ENCODE measurements at regions not wholly inside any gene's neighbourhood (a gene's known extent, or its start where the extent isn't known, plus 50 kb on each side); places are given as distances from the start of the nearest gene placed in this dataset.
A peak's percentile ranks its signal among the peaks of the same experiment; 100 is the strongest.

DNA sequence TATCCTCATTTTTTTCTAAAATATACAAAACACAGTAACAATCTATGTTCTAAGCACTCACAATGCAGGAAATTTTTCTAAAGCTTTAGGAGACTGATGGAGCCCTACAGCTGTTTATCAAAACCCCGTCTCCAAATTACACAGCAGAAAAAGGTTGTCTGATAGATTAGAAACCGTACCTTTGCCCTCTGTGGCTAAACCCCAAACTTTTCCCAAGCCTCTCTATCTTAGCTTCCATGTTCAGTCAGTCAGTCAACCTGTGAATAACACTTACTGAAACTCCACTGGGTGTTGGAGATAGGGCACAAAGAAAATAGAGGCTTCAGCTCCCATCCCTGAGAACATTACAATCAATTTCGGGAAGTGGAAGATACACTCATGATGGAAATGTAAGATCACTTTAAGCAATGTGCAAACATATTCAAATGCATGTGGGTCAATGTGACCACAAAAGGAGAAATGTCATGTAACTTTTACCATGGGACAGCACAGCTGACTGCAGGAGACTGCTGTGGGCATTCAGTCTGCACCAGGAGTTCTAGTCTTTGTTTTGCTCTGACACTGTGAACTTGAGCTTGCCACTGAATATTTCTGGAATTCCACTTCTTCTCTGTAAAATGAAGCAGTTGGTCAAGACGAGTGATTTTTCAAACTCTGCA is 279.5 kb upstream of the PIK3R1 start (continued):
- TF ChIP-seq, protein P1, sequence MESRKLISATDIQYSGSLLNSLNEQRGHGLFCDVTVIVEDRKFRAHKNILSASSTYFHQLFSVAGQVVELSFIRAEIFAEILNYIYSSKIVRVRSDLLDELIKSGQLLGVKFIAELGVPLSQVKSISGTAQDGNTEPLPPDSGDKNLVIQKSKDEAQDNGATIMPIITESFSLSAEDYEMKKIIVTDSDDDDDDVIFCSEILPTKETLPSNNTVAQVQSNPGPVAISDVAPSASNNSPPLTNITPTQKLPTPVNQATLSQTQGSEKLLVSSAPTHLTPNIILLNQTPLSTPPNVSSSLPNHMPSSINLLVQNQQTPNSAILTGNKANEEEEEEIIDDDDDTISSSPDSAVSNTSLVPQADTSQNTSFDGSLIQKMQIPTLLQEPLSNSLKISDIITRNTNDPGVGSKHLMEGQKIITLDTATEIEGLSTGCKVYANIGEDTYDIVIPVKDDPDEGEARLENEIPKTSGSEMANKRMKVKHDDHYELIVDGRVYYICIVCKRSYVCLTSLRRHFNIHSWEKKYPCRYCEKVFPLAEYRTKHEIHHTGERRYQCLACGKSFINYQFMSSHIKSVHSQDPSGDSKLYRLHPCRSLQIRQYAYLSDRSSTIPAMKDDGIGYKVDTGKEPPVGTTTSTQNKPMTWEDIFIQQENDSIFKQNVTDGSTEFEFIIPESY (IDR thresholded peaks at IDR 0.05) = peak; percentile 27
- no peak for TF ChIP-seq NR2F2 (IDR thresholded peaks at IDR 0.05)
- no peak for TF ChIP-seq FOXA1 (IDR thresholded peaks at IDR 0.05)

DNA sequence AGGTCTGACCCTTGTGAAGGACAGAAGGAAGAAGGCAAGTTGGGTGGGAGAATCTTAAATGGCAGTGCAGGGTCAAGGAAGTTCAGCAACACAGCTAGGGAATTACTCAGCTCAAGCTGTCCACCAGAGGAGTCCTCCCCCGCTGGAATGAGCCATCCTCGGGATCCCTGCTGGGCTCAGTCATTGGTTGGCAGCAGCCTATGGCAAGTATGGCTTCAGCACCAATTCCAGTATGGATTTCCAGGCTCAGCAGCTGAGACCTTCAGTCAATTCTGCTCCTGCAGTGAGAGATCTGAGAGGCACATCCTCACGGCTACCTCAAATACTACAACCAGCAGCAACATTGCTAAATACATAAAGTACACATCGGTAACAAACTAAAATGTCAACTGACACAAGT is 280.6 kb upstream of the PIK3R1 start:
- no peaks in the 10 kb centered on the region for H3K9me3 ChIP-seq (ENCODE audit: control insufficient read depth in 4 of 4, low read length in 3 of 4)
- H3K9ac ChIP-seq (ENCODE audit: low read depth in 1 of 2, low read length in 2 of 2) = no peak overlapping the region
- no peak overlapping the region for H3K27ac ChIP-seq (ENCODE audit: low read depth in 1 of 2, low read length in 2 of 2)
- TF ChIP-seq GABPA (IDR thresholded peaks at IDR 0.05 in 1 of 2, conservative IDR thresholded peaks at IDR 0.05 in 1 of 2) (no peak), FOXA1 (IDR thresholded peaks at IDR 0.05) (no peak), HNF4A (conservative IDR thresholded peaks at IDR 0.05) (no peak), NR2F2 (IDR thresholded peaks at IDR 0.05) (no peak), SP1 (IDR thresholded peaks at IDR 0.05) (no peak), EGR1 (IDR thresholded peaks at IDR 0.05; ENCODE audit: low read depth in 2 of 2) (no peak), JUND (IDR thresholded peaks at IDR 0.05) (no peak), YY1 (IDR thresholded peaks at IDR 0.05) (no peak), TAF1 (conservative IDR thresholded peaks at IDR 0.05) (no peak), FOXA2 (IDR thresholded peaks at IDR 0.05) (no peak), RAD21 (IDR thresholded peaks at IDR 0.05) (no peak), HNF4G (IDR thresholded peaks at IDR 0.05) (no peak), RXRA (IDR thresholded peaks at IDR 0.05) (no peak)
- TF ChIP-seq, protein P2, sequence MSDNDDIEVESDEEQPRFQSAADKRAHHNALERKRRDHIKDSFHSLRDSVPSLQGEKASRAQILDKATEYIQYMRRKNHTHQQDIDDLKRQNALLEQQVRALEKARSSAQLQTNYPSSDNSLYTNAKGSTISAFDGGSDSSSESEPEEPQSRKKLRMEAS (IDR thresholded peaks at IDR 0.05) = no peak
- TF ChIP-seq, protein P3, sequence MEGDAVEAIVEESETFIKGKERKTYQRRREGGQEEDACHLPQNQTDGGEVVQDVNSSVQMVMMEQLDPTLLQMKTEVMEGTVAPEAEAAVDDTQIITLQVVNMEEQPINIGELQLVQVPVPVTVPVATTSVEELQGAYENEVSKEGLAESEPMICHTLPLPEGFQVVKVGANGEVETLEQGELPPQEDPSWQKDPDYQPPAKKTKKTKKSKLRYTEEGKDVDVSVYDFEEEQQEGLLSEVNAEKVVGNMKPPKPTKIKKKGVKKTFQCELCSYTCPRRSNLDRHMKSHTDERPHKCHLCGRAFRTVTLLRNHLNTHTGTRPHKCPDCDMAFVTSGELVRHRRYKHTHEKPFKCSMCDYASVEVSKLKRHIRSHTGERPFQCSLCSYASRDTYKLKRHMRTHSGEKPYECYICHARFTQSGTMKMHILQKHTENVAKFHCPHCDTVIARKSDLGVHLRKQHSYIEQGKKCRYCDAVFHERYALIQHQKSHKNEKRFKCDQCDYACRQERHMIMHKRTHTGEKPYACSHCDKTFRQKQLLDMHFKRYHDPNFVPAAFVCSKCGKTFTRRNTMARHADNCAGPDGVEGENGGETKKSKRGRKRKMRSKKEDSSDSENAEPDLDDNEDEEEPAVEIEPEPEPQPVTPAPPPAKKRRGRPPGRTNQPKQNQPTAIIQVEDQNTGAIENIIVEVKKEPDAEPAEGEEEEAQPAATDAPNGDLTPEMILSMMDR (IDR thresholded peaks at IDR 0.05; ENCODE audit: low read depth, low read length, missing input control) = no peak
- TF ChIP-seq, protein P4, sequence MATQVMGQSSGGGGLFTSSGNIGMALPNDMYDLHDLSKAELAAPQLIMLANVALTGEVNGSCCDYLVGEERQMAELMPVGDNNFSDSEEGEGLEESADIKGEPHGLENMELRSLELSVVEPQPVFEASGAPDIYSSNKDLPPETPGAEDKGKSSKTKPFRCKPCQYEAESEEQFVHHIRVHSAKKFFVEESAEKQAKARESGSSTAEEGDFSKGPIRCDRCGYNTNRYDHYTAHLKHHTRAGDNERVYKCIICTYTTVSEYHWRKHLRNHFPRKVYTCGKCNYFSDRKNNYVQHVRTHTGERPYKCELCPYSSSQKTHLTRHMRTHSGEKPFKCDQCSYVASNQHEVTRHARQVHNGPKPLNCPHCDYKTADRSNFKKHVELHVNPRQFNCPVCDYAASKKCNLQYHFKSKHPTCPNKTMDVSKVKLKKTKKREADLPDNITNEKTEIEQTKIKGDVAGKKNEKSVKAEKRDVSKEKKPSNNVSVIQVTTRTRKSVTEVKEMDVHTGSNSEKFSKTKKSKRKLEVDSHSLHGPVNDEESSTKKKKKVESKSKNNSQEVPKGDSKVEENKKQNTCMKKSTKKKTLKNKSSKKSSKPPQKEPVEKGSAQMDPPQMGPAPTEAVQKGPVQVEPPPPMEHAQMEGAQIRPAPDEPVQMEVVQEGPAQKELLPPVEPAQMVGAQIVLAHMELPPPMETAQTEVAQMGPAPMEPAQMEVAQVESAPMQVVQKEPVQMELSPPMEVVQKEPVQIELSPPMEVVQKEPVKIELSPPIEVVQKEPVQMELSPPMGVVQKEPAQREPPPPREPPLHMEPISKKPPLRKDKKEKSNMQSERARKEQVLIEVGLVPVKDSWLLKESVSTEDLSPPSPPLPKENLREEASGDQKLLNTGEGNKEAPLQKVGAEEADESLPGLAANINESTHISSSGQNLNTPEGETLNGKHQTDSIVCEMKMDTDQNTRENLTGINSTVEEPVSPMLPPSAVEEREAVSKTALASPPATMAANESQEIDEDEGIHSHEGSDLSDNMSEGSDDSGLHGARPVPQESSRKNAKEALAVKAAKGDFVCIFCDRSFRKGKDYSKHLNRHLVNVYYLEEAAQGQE (IDR thresholded peaks at IDR 0.05) = no peak
- TF ChIP-seq, protein P5, sequence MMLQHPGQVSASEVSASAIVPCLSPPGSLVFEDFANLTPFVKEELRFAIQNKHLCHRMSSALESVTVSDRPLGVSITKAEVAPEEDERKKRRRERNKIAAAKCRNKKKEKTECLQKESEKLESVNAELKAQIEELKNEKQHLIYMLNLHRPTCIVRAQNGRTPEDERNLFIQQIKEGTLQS (IDR thresholded peaks at IDR 0.05) = no peak
- TF ChIP-seq, protein P1 (IDR thresholded peaks at IDR 0.05) = no peak
- 92% methylated on average over 4 of the region's 4 CpGs for WGBS
- no peaks in the 10 kb centered on the region for H3K27me3 ChIP-seq (ENCODE audit: control insufficient read depth in 4 of 4, insufficient read depth in 4 of 4, low read length in 3 of 4)
- no peak overlapping the region for H3K4me3 ChIP-seq (ENCODE audit: low read depth in 1 of 3, low read length in 3 of 3)
- no peaks in the 10 kb centered on the region for H3K36me3 ChIP-seq (ENCODE audit: control insufficient read depth in 4 of 4, insufficient read depth in 3 of 4, low read depth in 1 of 4, low read length in 3 of 4)
- no peak for DNase-seq (ENCODE audit: low spot score)
- peaks cover 0 to 12% (median 6%) of the 10 kb centered on the region in 4 donors for H3K4me1 ChIP-seq (ENCODE audit: control insufficient read depth in 4 of 4, insufficient read depth in 4 of 4, low read length in 3 of 4)

All from liver (tissue), 8 donors.